ENCODE measurements at regions not wholly inside any gene's neighbourhood (a gene's known extent, or its start where the extent isn't known, plus 50 kb on each side); places are given as distances from the start of the nearest gene placed in this dataset.
"Not testable (repeated sequence)": the region's sequence is repeated elsewhere in the genome, so short reads cannot be mapped to it uniquely, and the experiment has no call there.

DNA sequence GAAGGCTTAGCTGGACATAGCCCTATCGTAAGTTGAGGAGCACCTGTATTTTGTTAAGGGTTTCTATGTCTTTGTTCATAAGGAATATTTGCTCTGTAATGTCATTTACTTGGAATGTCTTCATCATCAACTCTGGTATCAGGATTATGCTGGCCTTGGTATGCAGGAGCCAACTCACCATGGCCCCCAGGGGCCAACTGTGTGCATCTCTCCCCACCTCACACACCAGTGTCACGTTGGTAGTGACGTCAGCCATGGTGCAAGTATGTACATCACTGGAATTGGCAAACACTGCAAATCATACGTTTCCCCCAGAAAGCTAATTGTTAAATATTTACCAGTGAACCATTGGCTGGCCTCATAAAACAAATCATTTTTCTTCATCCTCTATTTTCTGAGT is 70.8 kb downstream of the YTHDF1 start:
- no peak for DNase-seq

DNA sequence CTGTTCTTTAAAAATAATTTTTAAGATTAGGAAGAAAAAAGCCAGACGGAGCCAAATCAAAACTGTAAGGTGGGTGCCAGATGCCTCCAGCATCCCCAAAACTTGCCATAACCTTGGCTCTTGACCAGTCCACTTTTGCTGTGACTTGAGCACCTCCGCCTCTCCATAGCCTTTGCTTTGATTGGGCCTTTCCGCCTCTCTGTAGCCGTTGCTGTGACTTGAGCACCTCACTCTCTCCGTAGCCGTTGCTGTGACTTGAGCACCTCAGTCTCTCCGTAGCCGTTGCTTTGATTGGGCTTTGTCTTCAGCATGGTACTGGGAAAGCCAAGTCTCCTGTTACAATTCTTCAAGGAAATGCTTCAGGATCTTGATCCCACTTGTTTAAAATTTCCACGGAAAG is 73.0 kb downstream of the YTHDF1 start:
- DNase-seq: no peak

DNA sequence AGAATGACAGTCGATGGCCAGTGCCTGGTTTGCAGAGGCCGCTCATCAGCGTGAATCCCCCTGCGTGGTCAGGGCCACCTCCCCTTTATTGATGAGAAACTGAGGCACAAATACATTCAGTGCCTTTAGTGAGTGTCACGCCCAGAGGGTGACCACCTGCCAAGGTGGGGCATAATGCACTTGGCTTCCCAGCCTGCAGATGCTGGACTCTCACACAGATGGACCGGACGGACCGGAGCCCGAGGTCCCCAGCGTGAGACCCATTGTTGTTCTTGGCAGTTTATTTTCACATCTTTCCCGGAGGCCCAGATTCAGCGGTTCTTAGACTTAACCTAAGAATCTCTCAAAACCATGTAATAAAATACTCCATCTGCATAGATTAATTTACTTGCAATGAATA is 74.4 kb downstream of the YTHDF1 start:
- no peak for DNase-seq

DNA sequence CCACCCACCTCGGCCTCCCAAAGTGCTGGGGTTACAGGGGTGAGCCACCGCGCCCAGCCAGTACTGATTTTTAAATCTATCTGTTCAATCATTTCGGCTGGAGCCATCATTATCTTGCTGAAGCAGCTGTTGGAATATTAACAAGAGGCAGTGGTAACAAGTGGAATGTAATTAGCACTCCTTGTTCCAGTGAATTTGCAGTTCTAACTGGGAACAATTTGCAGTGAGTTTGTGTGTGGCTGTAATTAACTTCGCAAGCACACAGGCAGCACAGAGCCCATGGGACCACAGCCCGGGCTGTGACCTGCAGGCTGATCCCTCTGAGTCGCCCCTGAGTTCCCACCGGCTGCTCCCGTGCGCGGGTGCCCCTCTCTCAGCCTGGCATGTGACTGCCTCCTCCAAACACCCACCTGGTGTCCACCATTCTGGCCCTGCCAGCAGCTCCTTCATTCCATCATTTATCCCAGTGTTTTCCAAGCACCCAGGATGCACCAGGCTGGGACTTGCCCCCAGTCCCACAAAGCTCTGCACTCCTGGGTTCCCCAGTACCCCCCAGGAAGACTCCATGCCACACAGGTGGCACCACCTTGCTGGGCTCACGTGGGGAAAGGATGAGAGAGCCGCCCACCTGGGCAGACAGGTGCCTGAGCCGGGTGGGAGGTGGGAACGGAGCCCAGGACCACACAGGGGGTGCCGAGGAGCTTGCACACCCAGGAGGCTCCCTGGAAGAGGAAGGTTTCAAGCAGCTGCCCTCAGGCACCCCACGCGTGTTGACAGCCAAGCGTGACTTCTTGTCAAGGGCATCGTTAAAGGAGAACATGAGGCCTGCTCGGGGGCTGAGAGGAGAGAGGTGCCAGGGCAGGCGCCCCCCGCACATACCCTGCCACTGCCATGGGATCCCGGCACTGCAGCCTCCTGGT is 75.2 kb downstream of the YTHDF1 start:
- no peak for DNase-seq

DNA sequence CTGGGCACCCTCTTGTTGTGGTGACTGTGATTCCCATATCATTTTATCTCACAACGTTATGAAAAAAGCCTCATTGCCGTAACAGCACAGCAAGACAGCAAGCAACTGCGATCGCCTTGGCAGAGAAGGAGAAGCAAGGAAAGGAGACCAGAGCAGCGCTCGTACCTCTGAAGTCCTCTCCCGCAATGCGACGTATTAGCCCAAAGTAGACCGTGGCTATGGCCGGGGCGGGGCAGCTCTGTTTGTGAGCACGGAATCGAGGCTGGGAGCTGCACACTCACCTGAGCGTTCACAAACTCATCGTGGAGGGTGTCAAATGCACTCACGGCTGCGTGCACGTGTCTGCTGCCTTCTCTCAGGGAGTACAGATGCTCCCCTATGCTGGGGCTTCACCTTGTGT is 76.1 kb downstream of the YTHDF1 start:
- DNase-seq: no peak

DNA sequence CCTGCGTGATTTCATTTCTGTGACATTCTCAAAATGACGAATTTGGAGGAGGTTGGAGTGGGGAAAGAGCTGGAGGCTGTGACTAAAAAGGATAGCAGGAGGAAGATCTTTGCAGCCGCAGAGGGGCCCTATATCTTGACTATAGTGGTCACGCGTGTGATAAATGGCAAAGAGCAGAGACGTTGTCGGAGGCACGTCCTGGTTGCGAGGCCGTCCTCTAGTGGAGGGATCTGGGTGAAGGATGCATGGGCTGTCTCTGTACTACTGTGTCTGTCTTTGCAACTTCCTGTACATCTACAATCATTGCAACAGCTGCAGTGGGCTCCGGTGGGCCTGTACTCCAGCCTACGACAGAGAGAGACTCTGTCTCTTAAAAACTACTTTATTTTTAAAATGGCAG is 76.6 kb downstream of the YTHDF1 start:
- DNase-seq: no peak

DNA sequence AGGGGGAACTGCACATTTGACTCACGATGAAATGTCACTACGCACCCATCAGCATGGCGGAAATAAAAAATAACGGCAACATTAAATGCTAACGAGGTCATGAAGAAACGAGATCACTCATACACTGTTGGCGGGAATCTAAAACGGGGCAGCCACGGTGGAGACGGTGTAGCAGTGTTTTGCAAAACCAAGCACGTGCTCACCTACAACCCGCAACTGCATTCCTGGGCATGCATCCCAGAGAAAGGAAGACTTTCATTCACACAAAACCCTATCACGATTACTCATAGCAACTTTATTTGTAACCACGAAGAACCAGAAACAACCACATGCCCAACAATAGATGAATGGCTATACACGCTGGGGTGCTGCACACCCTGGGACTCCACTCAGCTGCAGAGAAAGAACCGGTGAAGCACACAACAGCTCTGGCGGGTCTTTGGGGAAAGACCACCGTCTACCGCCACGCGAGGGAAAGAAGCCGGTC is 77.0 kb downstream of the YTHDF1 start:
- DNase-seq: no peak

DNA sequence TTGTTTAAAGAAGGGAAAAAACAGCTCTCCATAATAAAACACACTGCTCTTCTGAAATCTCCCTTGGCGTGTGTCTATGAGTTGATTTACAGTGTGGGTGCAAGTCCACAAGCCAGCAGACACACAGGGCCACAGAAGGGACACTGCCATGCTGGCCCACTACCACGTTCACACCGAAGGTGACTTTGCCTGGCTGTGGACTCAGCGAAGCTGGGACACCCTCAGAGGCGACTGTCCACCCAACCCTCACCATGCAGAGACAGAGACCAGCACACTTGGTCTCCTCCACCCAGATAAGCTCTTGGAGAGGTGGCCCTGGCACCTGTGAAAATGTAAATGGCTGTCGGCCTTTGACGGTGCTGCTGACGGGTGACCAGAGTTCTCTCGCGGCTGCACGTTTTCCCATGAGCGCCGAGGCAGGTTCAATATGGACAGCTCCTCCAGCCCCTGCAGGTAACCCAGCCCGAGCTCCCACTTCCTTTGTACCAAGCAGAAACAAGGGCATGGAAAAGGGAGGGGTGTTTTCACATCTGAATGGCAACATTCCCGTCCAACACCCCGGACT is 78.0 kb downstream of the YTHDF1 start:
- DNase-seq: no peak

DNA sequence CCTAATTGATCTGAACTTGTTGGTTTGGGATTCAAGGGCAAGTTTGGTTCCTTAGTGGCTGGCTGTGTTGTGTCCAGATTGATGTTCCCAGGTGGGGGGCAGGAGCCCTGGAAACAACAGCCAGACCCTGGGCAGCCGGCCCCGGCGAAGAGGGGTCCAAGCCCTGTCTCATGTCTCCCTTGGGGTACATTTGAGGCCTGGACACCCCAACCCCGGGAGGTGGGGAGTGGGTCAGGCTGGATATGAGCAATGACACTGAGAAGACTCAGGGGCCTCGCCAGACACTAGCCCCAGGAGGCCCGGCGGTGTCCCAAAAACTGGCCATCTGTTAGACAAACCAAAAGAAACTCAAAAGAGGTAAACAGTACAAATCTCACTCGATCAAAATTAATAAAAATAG is 79.6 kb downstream of the YTHDF1 start:
- DNase-seq: no peak

DNA sequence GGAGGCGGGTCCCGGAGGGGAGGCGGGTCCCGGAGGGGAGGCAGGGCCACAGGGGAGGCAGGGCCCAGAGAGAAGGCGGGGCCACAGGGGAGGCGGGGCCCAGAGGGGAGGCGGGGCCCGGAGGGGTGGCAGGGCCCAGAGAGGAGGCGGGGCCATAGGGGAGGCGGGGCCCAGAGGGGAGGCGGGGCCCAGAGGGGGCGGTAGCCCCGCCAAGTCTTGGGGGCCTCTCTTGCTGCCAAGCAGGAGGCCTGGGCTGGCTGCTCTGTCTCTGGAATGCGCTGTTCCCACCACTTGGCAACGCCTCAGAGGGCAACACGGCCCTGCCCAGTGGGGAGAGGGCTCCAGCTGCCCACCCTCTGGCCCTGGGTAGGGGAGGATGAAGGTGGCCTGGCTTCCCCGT is 80.5 kb downstream of the YTHDF1 start:
- no peak for DNase-seq

DNA sequence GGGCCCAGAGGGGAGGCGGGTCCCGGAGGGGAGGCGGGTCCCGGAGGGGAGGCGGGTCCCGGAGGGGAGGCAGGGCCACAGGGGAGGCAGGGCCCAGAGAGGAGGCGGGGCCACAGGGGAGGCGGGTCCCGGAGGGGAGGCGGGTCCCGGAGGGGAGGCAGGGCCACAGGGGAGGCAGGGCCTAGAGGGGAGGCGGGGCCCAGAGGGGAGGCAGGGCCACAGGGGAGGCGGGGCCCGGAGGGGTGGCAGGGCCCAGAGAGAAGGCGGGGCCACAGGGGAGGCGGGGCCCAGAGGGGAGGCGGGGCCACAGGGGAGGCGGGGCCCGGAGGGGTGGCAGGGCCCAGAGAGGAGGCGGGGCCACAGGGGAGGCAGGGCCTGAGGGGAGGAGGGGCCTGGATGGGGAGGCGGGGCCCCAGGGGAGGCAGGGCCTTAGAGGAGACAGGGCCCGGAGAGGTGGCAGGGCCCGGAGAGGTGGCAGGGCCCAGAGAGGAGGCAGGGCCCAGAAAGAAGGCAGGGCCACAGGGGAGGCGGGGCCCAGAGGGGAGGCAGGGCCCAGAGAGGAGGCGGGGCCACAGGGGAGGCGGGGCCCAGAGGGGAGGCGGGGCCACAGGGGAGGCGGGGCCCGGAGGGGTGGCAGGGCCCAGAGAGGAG is 81.1 kb downstream of the YTHDF1 start:
- DNase-seq: not testable (repeated sequence)

DNA sequence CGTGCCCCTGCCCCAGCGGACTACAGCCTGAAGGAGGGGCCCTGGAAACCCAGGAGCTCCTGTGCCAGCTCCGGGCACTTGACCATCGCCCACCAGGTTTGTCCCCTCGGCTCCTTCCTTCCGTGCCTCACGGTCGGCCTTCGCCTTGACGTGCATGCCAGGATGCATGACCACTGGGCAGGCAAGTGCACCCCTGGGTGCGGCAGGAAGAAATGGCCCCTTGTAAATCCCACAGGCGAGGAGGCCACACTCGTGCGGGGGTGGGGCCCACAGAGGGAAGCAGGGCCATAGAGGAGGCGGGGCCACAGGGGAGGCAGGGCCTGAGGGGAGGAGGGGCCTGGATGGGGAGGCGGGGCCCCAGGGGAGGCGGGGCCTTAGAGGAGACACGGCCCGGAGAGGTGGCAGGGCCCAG is 81.7 kb downstream of the YTHDF1 start:
- no peak for DNase-seq

DNA sequence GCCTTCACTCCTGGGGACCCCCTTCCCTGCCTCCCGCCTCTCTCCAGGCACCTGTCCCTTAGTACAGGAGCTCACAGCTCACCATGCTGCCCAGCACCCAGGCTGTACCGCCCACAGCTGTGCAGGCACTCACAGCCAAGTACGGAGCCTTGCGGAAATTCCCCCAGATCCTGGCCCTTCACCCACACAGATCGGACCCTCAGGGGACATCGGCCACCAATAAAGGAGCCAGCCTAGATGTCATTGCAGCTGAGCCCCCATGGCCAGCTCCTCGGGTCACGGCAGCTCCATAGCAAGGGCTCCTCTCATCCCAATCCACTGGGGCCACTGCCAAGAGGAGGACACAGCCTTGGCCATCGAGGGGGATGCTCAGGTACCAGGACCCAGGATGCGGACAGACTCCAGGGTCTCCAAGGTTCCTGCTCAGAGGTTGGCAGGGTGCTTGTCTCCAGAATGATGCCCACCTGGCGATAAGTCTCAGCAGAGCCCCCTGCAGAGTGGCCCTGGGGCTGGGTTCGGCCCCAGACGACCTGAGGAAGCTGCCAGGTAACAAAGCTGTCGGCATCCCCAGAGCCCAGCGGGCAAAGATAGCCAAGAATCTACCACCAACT is 82.3 kb downstream of the YTHDF1 start:
- DNase-seq: no peak

DNA sequence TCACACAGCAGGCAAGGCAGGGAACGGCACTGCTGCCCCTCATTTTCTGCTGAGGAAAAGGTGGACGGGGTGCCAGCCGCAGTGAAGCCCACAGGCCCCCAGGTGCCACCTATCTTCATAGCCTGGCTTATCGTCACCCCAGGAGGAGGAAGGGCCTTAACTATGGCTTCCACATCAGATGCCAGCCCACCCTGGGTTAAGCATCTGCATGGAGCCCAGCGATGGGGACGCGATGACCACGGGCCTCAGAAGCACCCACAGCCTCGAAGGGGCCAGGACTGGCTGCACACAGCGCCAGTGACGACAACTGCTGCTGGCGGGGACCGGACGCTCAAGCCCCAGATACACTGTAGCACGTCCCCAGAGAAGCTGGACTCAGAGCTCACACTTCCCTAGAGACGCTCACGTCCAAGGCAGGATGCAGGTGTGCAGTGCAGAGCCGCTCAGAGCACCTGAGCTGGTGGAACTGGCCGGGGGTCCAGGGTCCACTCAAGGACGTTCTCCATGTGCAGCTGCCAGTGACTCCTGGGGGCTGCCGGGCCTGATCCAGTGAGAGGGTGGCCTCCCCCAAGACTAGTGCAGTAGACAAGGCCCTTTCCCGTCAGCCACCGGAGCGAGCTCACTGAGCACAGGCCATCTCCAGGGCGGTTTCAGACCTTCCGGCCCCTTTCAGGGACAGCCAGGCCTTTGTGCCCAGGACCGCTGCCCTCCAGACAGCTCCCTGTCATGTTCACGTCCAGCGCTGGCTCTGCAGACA is 83.0 kb downstream of the YTHDF1 start:
- no peak for DNase-seq

DNA sequence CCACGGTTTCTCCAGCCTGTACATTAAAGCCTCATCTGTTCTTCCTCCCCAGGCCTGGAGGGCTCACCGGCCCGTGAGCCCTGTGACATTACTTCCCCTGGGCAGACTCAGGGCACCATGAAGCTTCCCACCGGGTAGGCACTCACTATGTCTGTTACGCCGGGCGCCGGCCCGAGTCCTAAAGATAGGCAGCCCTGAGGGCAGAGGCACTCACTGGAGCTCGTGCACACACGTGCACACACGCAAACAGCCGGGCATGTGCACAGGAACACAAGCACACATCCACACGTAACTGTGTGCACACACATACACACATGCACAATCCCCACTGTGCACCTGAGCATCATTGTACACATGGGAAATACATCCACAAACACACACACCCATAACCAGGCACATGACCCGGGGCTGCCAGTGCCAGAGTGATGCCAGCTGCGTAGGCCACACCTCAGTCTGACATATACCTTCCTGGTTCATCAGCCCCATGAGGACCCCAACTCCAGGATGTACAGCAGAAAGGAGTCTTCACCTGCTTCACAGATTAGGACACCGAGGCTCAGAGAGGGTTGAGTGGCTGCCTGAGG is 83.7 kb downstream of the YTHDF1 start:
- no peak for DNase-seq

DNA sequence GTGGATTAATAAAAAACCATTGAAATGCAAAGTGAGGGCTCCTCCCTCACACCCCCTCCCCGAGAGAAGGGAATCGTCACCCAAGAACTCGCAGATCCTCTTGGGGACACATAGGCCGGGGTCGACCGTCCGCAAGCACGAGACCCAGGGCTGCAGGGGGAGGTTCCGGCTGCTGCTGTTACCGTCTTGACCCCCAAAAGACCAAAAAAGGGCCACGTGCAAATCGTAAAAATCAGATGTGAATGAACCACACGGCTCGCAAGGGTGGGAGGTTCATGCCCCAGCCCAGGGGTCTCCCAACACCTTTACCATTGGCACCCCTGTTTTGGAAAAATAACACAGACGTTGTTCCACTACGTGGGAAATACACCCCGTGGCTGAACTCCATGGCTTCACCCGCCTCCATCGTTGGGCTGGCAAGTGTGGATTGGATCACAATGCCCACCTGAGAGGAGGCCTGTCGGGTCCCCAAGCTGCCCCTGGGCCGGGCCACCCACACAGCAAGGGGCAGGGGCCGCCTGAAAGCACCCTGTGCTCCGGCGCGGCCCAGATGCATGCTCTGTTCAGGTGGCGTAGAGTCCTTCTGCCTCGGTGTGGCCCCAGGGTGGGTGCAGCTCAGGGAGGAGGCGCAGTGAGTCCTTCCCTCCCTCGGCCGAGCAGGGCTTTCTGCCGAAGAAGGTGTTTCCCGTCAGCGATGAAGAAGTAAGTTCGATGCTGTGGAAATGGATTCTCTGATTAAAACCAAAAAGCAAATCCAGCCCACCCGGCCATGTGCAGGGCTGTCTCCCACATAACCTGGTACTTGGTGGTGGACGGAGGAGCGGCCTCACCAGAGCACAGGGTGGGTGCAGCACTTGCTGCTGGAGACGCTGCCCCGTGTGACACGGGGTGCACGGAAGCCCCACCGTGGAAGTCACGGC is 85.0 kb downstream of the YTHDF1 start:
- DNase-seq: no peak

DNA sequence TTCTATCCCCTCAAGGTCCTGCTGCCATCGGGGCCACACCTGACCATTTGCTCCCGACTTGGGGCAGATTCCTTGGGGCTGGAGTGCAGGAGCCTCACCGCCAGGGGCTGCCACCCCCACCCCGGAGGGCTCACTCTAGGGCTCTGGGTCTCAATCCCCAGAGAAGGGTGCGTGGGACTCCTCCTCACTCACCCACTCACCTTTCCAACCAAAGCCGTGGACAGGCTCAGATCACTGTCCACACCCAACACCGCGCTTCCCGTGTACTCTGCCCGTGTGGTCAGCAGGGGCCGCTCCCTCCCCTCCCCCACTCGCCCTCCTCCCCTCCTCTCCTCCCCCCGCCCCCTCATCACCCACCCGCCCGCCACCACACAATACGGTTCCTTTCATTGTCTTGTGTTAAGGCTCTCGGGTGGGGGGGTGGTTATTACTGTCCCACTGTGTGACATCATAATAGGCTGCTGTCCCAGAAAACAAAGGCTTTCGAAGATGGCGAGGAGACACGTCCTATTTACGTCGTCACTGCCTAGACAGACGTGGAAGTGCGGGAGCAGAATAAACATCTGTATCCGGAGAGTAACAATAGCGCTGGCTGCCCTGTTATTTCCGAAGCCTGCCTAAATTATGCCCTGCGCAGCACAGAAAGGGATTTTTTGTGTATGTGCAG is 85.8 kb downstream of the YTHDF1 start:
- DNase-seq: no peak

DNA sequence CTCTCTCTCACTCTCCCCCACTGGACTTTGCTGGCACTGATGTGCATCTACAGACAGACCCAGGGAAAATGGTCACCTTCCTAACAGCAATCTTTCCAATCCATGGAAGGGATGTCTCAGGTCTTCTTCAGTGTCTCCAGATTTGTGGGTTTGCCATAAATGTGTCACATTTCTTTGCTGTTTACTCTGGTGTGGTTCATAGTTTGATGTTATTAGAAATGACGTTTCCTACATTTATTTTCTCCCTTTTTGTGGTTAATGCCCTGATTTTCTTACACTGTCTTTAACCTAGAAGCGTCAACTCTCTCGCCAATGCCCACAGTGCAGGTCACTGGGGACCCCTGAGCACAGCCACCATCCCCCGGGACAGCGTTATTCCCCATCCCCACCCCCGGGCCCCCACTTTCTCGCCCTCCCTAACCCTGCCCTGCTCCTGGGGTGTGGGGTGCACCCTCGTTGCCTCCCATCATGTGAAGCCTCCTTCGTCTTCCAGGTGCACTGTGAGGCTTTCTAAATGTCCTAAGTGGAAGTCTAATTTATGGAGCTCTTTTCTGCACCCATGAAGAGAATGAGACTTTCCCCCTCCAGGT is 86.5 kb downstream of the YTHDF1 start:
- DNase-seq: no peak

DNA sequence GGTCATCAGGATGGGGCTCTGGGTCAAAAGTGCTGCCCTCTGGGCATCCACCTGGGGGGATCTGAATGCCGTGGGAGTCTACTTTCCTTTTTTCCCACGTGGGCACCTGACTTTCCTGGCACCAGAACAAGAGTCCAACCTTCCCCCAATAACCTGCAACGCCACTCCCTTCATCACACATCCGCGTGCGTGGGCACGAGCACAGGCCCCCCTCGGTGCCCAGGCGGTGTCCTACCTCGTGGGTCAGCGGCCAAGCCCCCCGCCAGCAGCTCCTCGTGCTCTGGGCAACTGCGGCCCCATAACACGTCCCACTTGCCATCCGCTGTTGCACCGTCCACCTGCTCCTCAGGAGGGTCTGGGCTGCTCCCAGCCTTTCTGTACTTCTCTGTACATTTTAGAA is 87.0 kb downstream of the YTHDF1 start:
- no peak for DNase-seq

DNA sequence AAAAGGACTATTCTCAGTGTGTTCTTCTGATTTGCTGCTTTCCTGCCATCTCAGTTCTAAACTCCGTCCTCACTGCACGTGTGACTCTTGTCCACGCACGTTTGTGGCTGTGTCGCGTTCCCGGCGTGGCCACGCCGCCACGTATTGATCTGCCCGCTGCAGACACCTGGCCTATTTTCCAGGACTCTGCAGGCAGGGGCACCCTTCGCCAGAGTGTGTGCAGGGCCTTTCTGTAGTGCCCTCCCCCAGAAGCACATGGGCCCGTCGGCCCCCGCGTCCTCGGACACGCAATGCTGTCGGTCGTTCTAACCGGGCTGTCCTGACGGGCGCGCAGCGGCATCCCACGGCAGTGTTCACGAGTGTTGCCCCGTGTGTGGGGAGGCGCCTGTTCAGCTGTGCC is 87.6 kb downstream of the YTHDF1 start:
- DNase-seq: no peak
